ENCODE measurements at regions not wholly inside any gene's neighbourhood (a gene's known extent, or its start where the extent isn't known, plus 50 kb on each side); places are given as distances from the start of the nearest gene placed in this dataset.

GRCh38 chr21:38881131-38881530, 75.4 kb downstream of the ETS2 start:
- Mint-ChIP-seq H3K36me3 (ENCODE audit: low read depth) (peaks cover 14% of the 10 kb centered on the region), H3K9me3 (ENCODE audit: low read depth) (peaks cover 55% of the 10 kb centered on the region), H3K4me1 (ENCODE audit: low read depth) (no peaks in the 10 kb centered on the region), H3K4me3 (ENCODE audit: unreplicated experiment) (no peak overlapping the region), H3K27ac (ENCODE audit: unreplicated experiment) (no peak overlapping the region), H3K27me3 (ENCODE audit: low read depth) (no peaks in the 10 kb centered on the region)
- TF ChIP-seq CTCF (IDR thresholded peaks at IDR 0.05): no peak
- no peak for DNase-seq (ENCODE audit: low spot score)

GRCh38 chr21:38880577-38880966, 74.8 kb downstream of the ETS2 start:
- TF ChIP-seq CTCF (IDR thresholded peaks at IDR 0.05): no peak
- Mint-ChIP-seq H3K36me3 (ENCODE audit: low read depth) (peaks cover 14% of the 10 kb centered on the region), H3K4me1 (ENCODE audit: low read depth) (no peaks in the 10 kb centered on the region), H3K27ac (ENCODE audit: unreplicated experiment) (no peak overlapping the region), H3K9me3 (ENCODE audit: low read depth) (peaks cover 50% of the 10 kb centered on the region), H3K4me3 (ENCODE audit: unreplicated experiment) (no peak overlapping the region), H3K27me3 (ENCODE audit: low read depth) (no peaks in the 10 kb centered on the region)
- no peak for DNase-seq (ENCODE audit: low spot score)

- Mint-ChIP-seq H3K36me3 (ENCODE audit: low read depth) (peaks cover 14% of the 10 kb centered on the region), H3K4me1 (ENCODE audit: low read depth) (no peaks in the 10 kb centered on the region), H3K27me3 (ENCODE audit: low read depth) (no peaks in the 10 kb centered on the region), H3K27ac (ENCODE audit: unreplicated experiment) (no peak overlapping the region), H3K9me3 (ENCODE audit: low read depth) (peaks cover 50% of the 10 kb centered on the region), H3K4me3 (ENCODE audit: unreplicated experiment) (no peak overlapping the region)
- TF ChIP-seq CTCF (IDR thresholded peaks at IDR 0.05): no peak
- DNase-seq (ENCODE audit: low spot score): no peak
Observed at GRCh38 chr21:38879912-38880576, 74.3 kb downstream of the ETS2 start.

GRCh38 chr21:38878379-38879179, 72.8 kb downstream of the ETS2 start:
- Mint-ChIP-seq H3K4me3 (ENCODE audit: unreplicated experiment) (no peak overlapping the region), H3K36me3 (ENCODE audit: low read depth) (peaks cover 9% of the 10 kb centered on the region), H3K27ac (ENCODE audit: unreplicated experiment) (no peak overlapping the region), H3K27me3 (ENCODE audit: low read depth) (no peaks in the 10 kb centered on the region), H3K9me3 (ENCODE audit: low read depth) (peaks cover 45% of the 10 kb centered on the region), H3K4me1 (ENCODE audit: low read depth) (no peaks in the 10 kb centered on the region)
- DNase-seq (ENCODE audit: low spot score): no peak
- TF ChIP-seq CTCF (IDR thresholded peaks at IDR 0.05): no peak

- Mint-ChIP-seq H3K27ac (ENCODE audit: unreplicated experiment) (no peak overlapping the region), H3K4me1 (ENCODE audit: low read depth) (no peaks in the 10 kb centered on the region), H3K4me3 (ENCODE audit: unreplicated experiment) (no peak overlapping the region), H3K36me3 (ENCODE audit: low read depth) (peaks cover 1% of the 10 kb centered on the region), H3K9me3 (ENCODE audit: low read depth) (peaks cover 28% of the 10 kb centered on the region), H3K27me3 (ENCODE audit: low read depth) (no peaks in the 10 kb centered on the region)
- TF ChIP-seq CTCF (IDR thresholded peaks at IDR 0.05): no peak
- no peak for DNase-seq (ENCODE audit: low spot score)
Observed at GRCh38 chr21:38875694-38876492, 70.2 kb downstream of the ETS2 start.
